ENCODE measurements at regions not wholly inside any gene's neighbourhood (a gene's known extent, or its start where the extent isn't known, plus 50 kb on each side); places are given as distances from the start of the nearest gene placed in this dataset.
A peak's percentile ranks its signal among the peaks of the same experiment; 100 is the strongest.
"Not testable (repeated sequence)": the region's sequence is repeated elsewhere in the genome, so short reads cannot be mapped to it uniquely, and the experiment has no call there.

DNA sequence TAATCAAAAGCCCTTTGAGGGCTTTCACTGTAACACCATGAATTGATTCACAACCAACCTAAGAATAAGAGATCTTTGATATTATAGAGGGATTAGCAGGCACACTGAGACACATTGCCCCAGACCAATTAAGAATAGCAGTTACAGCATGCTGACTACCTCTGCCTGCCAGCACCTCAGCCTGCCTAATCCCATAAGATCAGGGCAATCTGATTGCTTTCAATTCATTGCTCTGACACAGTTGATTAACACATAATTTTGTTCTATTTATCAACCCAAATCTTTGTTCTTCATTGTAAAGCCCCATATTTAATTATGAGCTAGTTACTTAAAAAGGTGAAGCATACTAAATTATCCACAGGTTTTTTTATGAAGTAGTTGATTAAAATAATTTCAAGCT is 548.8 kb upstream of the ZP4 start:
- no peak for TF ChIP-seq Cebpa-rat (IDR thresholded peaks at IDR 0.05)
- Histone ChIP-seq H3K4me3 (no peak overlapping the region), H3K27me3 (no peaks in the 10 kb centered on the region), H3K4me2 (no peak overlapping the region), H3K36me3 (no peaks in the 10 kb centered on the region), H3K27ac (no peak overlapping the region), H3K4me1 (no peaks in the 10 kb centered on the region), H3K9ac (no peak overlapping the region), H4K20me1 (no peaks in the 10 kb centered on the region), H3K9me3 (replicated peaks in 1 of 11) (no peaks in the 10 kb centered on the region)

DNA sequence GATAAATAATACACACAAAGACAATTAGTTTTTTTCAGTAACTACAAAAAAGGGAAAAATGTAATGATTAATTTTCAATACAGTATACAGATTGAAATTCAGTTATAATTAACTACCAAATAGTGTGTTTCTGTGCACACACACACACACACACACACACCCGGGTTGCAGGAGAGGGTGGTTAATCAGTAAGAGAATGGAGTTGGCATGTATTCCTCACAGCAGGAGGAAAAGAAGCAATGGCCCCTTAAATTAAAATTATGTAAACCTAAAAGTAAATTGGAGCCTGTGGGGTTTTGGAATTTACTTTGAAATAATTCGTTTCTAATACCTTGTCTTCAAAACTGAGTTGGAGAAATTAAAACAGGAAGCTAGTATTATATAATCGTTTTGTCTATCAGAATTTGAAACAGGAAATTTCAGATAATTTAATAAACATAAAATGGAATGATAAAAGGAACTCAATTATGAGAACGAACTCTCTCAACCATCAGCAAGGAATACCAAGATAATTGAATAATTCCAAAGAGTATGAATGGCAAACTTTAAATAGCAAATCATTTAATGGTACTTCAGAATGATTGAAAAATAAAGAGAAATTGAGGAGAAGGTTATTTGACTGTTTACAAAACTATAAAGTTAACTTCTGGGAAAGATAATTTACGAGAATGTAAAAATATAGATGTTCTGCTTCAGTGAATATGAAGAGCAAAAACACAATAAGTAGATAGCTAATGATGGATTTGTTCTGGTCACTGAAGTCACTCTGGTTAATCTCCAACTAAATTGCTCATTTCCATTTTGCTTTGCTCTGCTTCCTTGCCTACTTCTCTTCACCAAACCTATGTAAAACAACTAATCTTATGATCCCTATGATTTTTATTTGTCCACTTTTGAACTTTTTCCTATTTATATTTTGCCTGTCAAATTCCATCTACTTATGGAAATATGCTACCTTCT is 547.9 kb upstream of the ZP4 start:
- no peaks in the 10 kb centered on the region for H3K9me3 ChIP-seq (replicated peaks in 1 of 11)
- no peak overlapping the region for H3K4me3 ChIP-seq
- TF ChIP-seq Cebpa-rat (IDR thresholded peaks at IDR 0.05), result no peak
- no peaks in the 10 kb centered on the region for H4K20me1 ChIP-seq
- no peaks in the 10 kb centered on the region for H3K27me3 ChIP-seq
- H3K36me3 ChIP-seq, result no peaks in the 10 kb centered on the region
- H3K4me2 ChIP-seq, result no peak overlapping the region
- H3K27ac ChIP-seq, result no peak overlapping the region
- no peak overlapping the region for H3K9ac ChIP-seq
- no peaks in the 10 kb centered on the region for H3K4me1 ChIP-seq

DNA sequence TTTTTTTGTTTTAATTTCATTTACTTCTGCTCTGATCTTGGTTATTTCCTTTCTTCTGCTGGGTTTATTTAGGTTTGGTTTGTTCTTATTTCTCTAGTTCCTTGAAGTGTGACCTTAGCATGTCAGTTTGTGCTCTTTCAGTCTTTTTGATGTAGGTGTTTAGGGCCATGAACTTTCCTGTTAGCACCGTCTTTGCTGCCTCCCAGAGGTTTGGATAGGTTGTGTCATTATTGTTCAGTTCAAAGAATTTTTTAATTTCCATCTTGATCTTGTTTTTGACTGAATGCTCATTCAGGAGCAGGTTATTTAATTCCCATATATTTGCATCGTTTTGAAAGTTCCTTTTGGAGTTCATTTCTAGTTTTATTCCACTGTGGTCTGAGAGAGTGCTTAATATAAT is 539.0 kb upstream of the ZP4 start:
- not testable (repeated sequence) for H3K27ac ChIP-seq; H4K20me1 ChIP-seq; H3K4me2 ChIP-seq; H3K4me3 ChIP-seq; H3K4me1 ChIP-seq; H3K9ac ChIP-seq; H3K27me3 ChIP-seq; H3K36me3 ChIP-seq; H3K9me3 ChIP-seq (replicated peaks in 1 of 11)

DNA sequence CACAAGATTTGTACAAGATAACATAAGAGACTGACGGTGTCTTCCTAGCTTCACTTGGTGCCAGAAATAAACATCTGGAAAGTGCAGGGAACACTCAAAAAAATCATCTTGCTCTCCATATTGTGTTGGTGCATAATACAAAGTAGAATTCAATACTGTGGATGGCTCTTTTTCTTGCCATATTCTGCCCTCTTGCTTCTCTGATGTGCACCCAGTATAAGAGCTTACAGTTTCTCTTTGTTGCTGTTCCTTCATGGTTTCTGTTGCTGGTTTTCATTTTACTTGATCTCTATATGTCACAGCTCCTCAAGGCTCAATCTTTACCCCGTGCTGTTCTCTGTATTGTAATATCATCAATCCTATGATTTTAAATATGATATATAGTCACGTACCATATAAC is 528.5 kb upstream of the ZP4 start:
- no peaks in the 10 kb centered on the region for H3K36me3 ChIP-seq
- no peaks in the 10 kb centered on the region for H3K27me3 ChIP-seq
- no peak overlapping the region for H3K27ac ChIP-seq
- no peaks in the 10 kb centered on the region for H4K20me1 ChIP-seq
- no peak overlapping the region for H3K4me3 ChIP-seq
- no peaks in the 10 kb centered on the region for H3K4me1 ChIP-seq
- H3K9me3 ChIP-seq (replicated peaks in 1 of 11), result no peaks in the 10 kb centered on the region
- TF ChIP-seq Cebpa-rat (IDR thresholded peaks at IDR 0.05), result no peak
- H3K9ac ChIP-seq, result no peak overlapping the region
- no peak overlapping the region for H3K4me2 ChIP-seq

DNA sequence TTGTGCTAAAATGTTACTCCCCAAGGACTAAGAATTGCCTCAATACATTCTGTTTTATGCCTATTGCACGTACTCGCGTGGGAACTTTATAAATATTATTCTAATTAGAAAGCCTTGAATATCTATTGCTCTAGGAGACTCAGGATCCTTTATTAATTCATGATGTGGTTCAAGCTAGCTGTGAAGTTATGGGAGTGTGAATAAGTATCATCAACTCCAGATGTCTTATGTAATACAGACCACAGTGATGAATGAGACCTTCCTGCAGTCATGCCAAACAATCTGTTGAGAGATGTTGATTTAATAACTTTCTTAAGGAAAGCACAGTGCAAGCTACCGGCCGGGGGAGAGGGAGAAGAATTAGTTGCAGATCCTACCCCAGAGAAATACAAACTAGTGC is 519.2 kb upstream of the ZP4 start:
- H3K9me3 ChIP-seq (replicated peaks in 1 of 11), result no peaks in the 10 kb centered on the region
- H4K20me1 ChIP-seq, result no peaks in the 10 kb centered on the region
- H3K4me3 ChIP-seq, result no peak overlapping the region
- no peak overlapping the region for H3K4me2 ChIP-seq
- no peak overlapping the region for H3K9ac ChIP-seq
- TF ChIP-seq Cebpa-rat (IDR thresholded peaks at IDR 0.05), result no peak
- no peaks in the 10 kb centered on the region for H3K36me3 ChIP-seq
- H3K4me1 ChIP-seq, result peaks cover 0 to 9% (median 0%) of the 10 kb centered on the region in 10 experiments; a peak in 6 of 20 replicates
- no peaks in the 10 kb centered on the region for H3K27me3 ChIP-seq
- no peak overlapping the region for H3K27ac ChIP-seq

GRCh38 chr1:238409191-238409850 is 518.6 kb upstream of the ZP4 start:
- Histone ChIP-seq H3K9ac (no peak overlapping the region), H3K4me3 (no peak overlapping the region), H3K36me3 (no peaks in the 10 kb centered on the region), H3K27ac (no peak overlapping the region), H4K20me1 (no peaks in the 10 kb centered on the region), H3K27me3 (no peaks in the 10 kb centered on the region), H3K4me2 (peak overlapping the region in 4 of 11 experiments; percentile 6 to 28 (median 11); a peak in 5 of 22 replicates), H3K4me1 (peaks cover 0 to 9% (median 0%) of the 10 kb centered on the region in 10 experiments; a peak in 6 of 20 replicates), H3K9me3 (replicated peaks in 1 of 11) (no peaks in the 10 kb centered on the region)
- no peak for TF ChIP-seq Cebpa-rat (IDR thresholded peaks at IDR 0.05)

- TF ChIP-seq Cebpa-rat (IDR thresholded peaks at IDR 0.05), result no peak
- Histone ChIP-seq H3K4me3 (no peak overlapping the region), H3K27ac (no peak overlapping the region), H3K4me2 (no peak overlapping the region), H4K20me1 (no peaks in the 10 kb centered on the region), H3K27me3 (no peaks in the 10 kb centered on the region), H3K4me1 (peaks cover 0 to 9% (median 0%) of the 10 kb centered on the region in 10 experiments; a peak in 6 of 20 replicates), H3K9me3 (replicated peaks in 1 of 11) (no peaks in the 10 kb centered on the region), H3K36me3 (no peaks in the 10 kb centered on the region), H3K9ac (no peak overlapping the region)
Observed at GRCh38 chr1:238408737-238409136, 518.0 kb upstream of the ZP4 start.

- Histone ChIP-seq H3K36me3 (no peaks in the 10 kb centered on the region), H4K20me1 (no peaks in the 10 kb centered on the region), H3K4me3 (no peak overlapping the region), H3K4me2 (no peak overlapping the region), H3K9me3 (replicated peaks in 1 of 11) (no peaks in the 10 kb centered on the region), H3K4me1 (peaks cover 0 to 9% (median 0%) of the 10 kb centered on the region in 10 experiments; a peak in 6 of 20 replicates), H3K9ac (no peak overlapping the region), H3K27ac (no peak overlapping the region), H3K27me3 (no peaks in the 10 kb centered on the region)
- TF ChIP-seq Cebpa-rat (IDR thresholded peaks at IDR 0.05), result no peak
Observed at GRCh38 chr1:238406098-238406860, 515.6 kb upstream of the ZP4 start.

DNA sequence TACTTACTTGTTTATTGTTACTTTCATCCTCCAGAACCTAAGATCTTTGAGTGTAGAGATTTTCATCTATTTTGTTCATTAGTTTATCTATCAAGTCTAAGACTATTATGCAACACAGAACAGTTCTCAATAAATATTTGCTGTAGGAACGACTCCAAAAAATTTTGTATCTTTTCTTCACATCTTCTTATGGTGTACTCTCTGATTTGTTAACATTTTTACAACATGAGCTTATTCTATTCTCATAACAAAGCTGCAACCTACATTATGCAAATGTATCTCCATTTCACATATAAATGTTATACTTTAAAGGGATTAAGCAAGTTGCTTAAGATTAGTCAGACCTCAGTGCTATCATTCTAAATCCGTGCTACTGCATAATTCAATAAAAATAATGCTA is 514.2 kb upstream of the ZP4 start:
- Histone ChIP-seq H3K27ac (no peak overlapping the region), H3K4me1 (peaks cover 0 to 9% (median 0%) of the 10 kb centered on the region in 10 experiments; a peak in 6 of 20 replicates), H3K4me3 (no peak overlapping the region), H3K9ac (no peak overlapping the region), H3K36me3 (no peaks in the 10 kb centered on the region), H4K20me1 (no peaks in the 10 kb centered on the region), H3K27me3 (no peaks in the 10 kb centered on the region), H3K9me3 (replicated peaks in 1 of 11) (no peaks in the 10 kb centered on the region), H3K4me2 (no peak overlapping the region)
- TF ChIP-seq Cebpa-rat (IDR thresholded peaks at IDR 0.05), result no peak
